HG03520 (cell line): ENCODE measurements at regions not wholly inside any gene's neighbourhood (a gene's known extent, or its start where the extent isn't known, plus 50 kb on each side); places are given as distances from the start of the nearest gene placed in this dataset.

Experiments used
- ATAC-seq: cut with Tn5 transposase; IDR thresholded peaks from one replicate; pipeline ENCODE4 v1.9.1; 2021; ENCODE audit warnings: mild to moderate bottlenecking, moderate library complexity; ENCODE audit not compliant: unreplicated experiment

GRCh38 chr11:130728185-130729180 is 187.8 kb downstream of the SNX19 start:
- ATAC-seq = no peak

- no peak for ATAC-seq
Observed at GRCh38 chr11:130729193-130729592, 187.1 kb downstream of the SNX19 start.

GRCh38 chr11:130729678-130730300 is 186.5 kb downstream of the SNX19 start:
- ATAC-seq = no peak

- ATAC-seq = no peak
Observed at GRCh38 chr11:130731401-130731800, 184.9 kb downstream of the SNX19 start.

GRCh38 chr11:130732476-130732875 is 183.8 kb downstream of the SNX19 start:
- no peak for ATAC-seq

GRCh38 chr11:130737041-130737830 is 179.0 kb downstream of the SNX19 start:
- ATAC-seq = no peak

- no peak for ATAC-seq
Observed at GRCh38 chr11:130737866-130738431, 178.3 kb downstream of the SNX19 start.

- no peak for ATAC-seq
Observed at GRCh38 chr11:130738611-130739010, 177.7 kb downstream of the SNX19 start.

- ATAC-seq = no peak
Observed at GRCh38 chr11:130740819-130741218, 175.5 kb downstream of the SNX19 start.

- ATAC-seq = no peak
Observed at GRCh38 chr11:130744794-130745193, 171.5 kb downstream of the SNX19 start.

- no peak for ATAC-seq
Observed at GRCh38 chr11:130749216-130749615, 167.1 kb downstream of the SNX19 start.

- no peak for ATAC-seq
Observed at GRCh38 chr11:130760515-130761125, 155.7 kb downstream of the SNX19 start.

- ATAC-seq = no peak
Observed at GRCh38 chr11:130761560-130762220, 154.6 kb downstream of the SNX19 start.

GRCh38 chr11:130762638-130763037 is 153.6 kb downstream of the SNX19 start:
- ATAC-seq = no peak

- ATAC-seq = no peak
Observed at GRCh38 chr11:130763087-130763980, 152.9 kb downstream of the SNX19 start.

GRCh38 chr11:130765406-130765805 is 150.9 kb downstream of the SNX19 start:
- ATAC-seq = no peak

- peak; percentile 65 for ATAC-seq
Observed at GRCh38 chr11:130765951-130766649, 150.2 kb downstream of the SNX19 start.
